Fibroblast of villous mesenchyme (primary cell): ENCODE measurements at regions not wholly inside any gene's neighbourhood (a gene's known extent, or its start where the extent isn't known, plus 50 kb on each side); places are given as distances from the start of the nearest gene placed in this dataset.
A peak's percentile ranks its signal among the peaks of the same experiment; 100 is the strongest.

ENCODE experiments used
- DNase-seq: peaks from one replicate; pipeline ENCODE4 v3.0.0-alpha.2; 2010; ENCODE audit warnings: low read depth
- H3K4me3 ChIP-seq: 2 replicates; pipeline ENCODE4 v1.5.1; 2011; ENCODE audit warnings: low read depth, mild to moderate bottlenecking, low read length
- CTCF ChIP-seq: IDR thresholded peaks from 2 replicates; pipeline ENCODE4 v1.5.1; 2012; ENCODE audit warnings: low read depth, mild to moderate bottlenecking, low read length; ENCODE audit not compliant: insufficient read depth

GRCh38 chr5:165360366-165360765 lies 1854.9 kb downstream of the MAT2B start:
- no peak for TF ChIP-seq CTCF
- no peak for DNase-seq
- no peak overlapping the region for H3K4me3 ChIP-seq

GRCh38 chr5:165360784-165361542 lies 1855.5 kb downstream of the MAT2B start:
- DNase-seq = no peak
- no peak for TF ChIP-seq CTCF

GRCh38 chr5:165370233-165370632 lies 1864.8 kb downstream of the MAT2B start:
- H3K4me3 ChIP-seq = no peak overlapping the region
- no peak for DNase-seq
- TF ChIP-seq CTCF = no peak

More at GRCh38 chr5:165360784-165361542, 1855.5 kb downstream of the MAT2B start:
- H3K4me3 ChIP-seq = no peak overlapping the region

GRCh38 chr5:165370794-165371193 lies 1865.4 kb downstream of the MAT2B start:
- no peak for TF ChIP-seq CTCF
- H3K4me3 ChIP-seq = no peak overlapping the region
- DNase-seq = peak; percentile 6

- peak; percentile 85 for DNase-seq
- H3K4me3 ChIP-seq = no peak overlapping the region
- no peak for TF ChIP-seq CTCF
These were observed 1869.8 kb downstream of the MAT2B start for GRCh38 chr5:165375201-165375600.

GRCh38 chr5:165393839-165394238 lies 1888.4 kb downstream of the MAT2B start:
- DNase-seq = no peak
- no peak for TF ChIP-seq CTCF
- no peak overlapping the region for H3K4me3 ChIP-seq

- no peak overlapping the region for H3K4me3 ChIP-seq
- DNase-seq = no peak
- no peak for TF ChIP-seq CTCF
These were observed 1892.1 kb downstream of the MAT2B start for GRCh38 chr5:165397516-165397915.
